Neutrophil (primary cell): ENCODE measurements at regions not wholly inside any gene's neighbourhood (a gene's known extent, or its start where the extent isn't known, plus 50 kb on each side); places are given as distances from the start of the nearest gene placed in this dataset.

Experiments
- H3K27ac ChIP-seq: fragments of 200-600 bp; sonication (generic); 2 replicates; pipeline ENCODE4 v1.5.1; 2016; ENCODE audit warnings: mild to moderate bottlenecking, moderate library complexity
- H3K27me3 ChIP-seq: fragments of 200-600 bp; sonication (generic); 2 replicates; pipeline ENCODE4 v1.6.0; 2016; ENCODE audit warnings: mild to moderate bottlenecking
- H3K36me3 ChIP-seq: fragments of 200-600 bp; sonication (generic); 2 replicates; pipeline ENCODE4 v1.5.1; 2017
- H3K4me1 ChIP-seq, 2 experiments: fragments of 200-600 bp in 1 of 2; sonication (generic) in 1 of 2; 1 replicate in 1 of 2; 2 replicates in 1 of 2; pipeline versions ENCODE4 v1.5.1 to v1.6.1; 2013 to 2016; ENCODE audit warnings: low read depth in 1 of 2, low read length in 1 of 2, mild to moderate bottlenecking in 1 of 2, moderate library complexity in 1 of 2; ENCODE audit not compliant: control insufficient read depth in 1 of 2, insufficient read depth in 1 of 2
- H3K4me3 ChIP-seq, 2 experiments: fragments of 200-600 bp in 1 of 2; sonication (generic) in 1 of 2; 1 replicate in 1 of 2; 2 replicates in 1 of 2; pipeline ENCODE4 v1.5.1; 2013 to 2016; ENCODE audit warnings: low read depth in 1 of 2, low read length in 1 of 2, mild to moderate bottlenecking in 1 of 2, moderate library complexity in 1 of 2
- H3K9me3 ChIP-seq: fragments of 200-600 bp; sonication (generic); 2 replicates; pipeline ENCODE4 v1.5.1; 2016
- TF ChIP-seq, protein P1 (sequence below): fragments of 200-600 bp; sonication (generic); IDR thresholded peaks from 2 replicates; pipeline ENCODE4 v1.5.1; 2016; ENCODE audit warnings: antibody characterized with exemption

GRCh38 chr11:134478611-134479010 is 66.6 kb upstream of the B3GAT1 start:
- Histone ChIP-seq H3K36me3 (no peaks in the 10 kb centered on the region), H3K27me3 (peaks cover 3% of the 10 kb centered on the region), H3K4me3 (no peak overlapping the region), H3K9me3 (no peaks in the 10 kb centered on the region), H3K4me1 (no peaks in the 10 kb centered on the region), H3K27ac (no peak overlapping the region)
- TF ChIP-seq, protein P1, sequence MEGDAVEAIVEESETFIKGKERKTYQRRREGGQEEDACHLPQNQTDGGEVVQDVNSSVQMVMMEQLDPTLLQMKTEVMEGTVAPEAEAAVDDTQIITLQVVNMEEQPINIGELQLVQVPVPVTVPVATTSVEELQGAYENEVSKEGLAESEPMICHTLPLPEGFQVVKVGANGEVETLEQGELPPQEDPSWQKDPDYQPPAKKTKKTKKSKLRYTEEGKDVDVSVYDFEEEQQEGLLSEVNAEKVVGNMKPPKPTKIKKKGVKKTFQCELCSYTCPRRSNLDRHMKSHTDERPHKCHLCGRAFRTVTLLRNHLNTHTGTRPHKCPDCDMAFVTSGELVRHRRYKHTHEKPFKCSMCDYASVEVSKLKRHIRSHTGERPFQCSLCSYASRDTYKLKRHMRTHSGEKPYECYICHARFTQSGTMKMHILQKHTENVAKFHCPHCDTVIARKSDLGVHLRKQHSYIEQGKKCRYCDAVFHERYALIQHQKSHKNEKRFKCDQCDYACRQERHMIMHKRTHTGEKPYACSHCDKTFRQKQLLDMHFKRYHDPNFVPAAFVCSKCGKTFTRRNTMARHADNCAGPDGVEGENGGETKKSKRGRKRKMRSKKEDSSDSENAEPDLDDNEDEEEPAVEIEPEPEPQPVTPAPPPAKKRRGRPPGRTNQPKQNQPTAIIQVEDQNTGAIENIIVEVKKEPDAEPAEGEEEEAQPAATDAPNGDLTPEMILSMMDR: no peak

- no peaks in the 10 kb centered on the region for H3K4me1 ChIP-seq
- no peaks in the 10 kb centered on the region for H3K36me3 ChIP-seq
- H3K27me3 ChIP-seq: peaks cover 3% of the 10 kb centered on the region
- H3K4me3 ChIP-seq: no peak overlapping the region
- no peaks in the 10 kb centered on the region for H3K9me3 ChIP-seq
- no peak overlapping the region for H3K27ac ChIP-seq
- TF ChIP-seq, protein P1: no peak
These were observed 66.1 kb upstream of the B3GAT1 start for GRCh38 chr11:134478176-134478575.

GRCh38 chr11:134477486-134477885 is 65.4 kb upstream of the B3GAT1 start:
- H3K4me3 ChIP-seq: no peak overlapping the region
- H3K27ac ChIP-seq: no peak overlapping the region
- H3K9me3 ChIP-seq: no peaks in the 10 kb centered on the region
- H3K4me1 ChIP-seq: no peaks in the 10 kb centered on the region
- TF ChIP-seq, protein P1: no peak
- H3K27me3 ChIP-seq: peaks cover 3% of the 10 kb centered on the region
- no peaks in the 10 kb centered on the region for H3K36me3 ChIP-seq

- Histone ChIP-seq H3K27ac (no peak overlapping the region), H3K9me3 (no peaks in the 10 kb centered on the region), H3K4me1 (no peaks in the 10 kb centered on the region), H3K36me3 (no peaks in the 10 kb centered on the region), H3K27me3 (peaks cover 11% of the 10 kb centered on the region), H3K4me3 (no peak overlapping the region)
- TF ChIP-seq, protein P1: no peak
These were observed 64.5 kb upstream of the B3GAT1 start for GRCh38 chr11:134476435-134477021.

DNA sequence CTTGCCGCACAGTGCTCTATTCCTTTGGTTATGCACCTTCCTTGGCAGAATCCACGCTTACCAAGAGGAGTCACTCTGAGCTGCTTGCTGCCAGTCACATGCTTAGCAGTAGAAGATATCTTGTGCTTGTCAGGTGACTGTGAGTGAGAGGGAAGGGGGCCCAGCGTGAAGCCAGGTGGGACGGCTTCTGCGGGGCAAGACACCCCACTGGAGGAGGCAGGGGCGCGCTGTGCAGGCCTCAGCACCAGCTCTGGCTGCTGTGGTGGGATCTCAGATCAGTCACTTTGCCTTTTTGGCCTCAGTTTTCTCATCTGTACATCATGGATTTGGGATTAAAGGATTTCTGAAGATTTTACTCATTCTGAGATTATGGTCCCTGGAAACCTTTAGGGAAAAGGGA is 63.9 kb upstream of the B3GAT1 start:
- Histone ChIP-seq H3K4me3 (no peak overlapping the region), H3K27ac (no peak overlapping the region), H3K9me3 (no peaks in the 10 kb centered on the region), H3K36me3 (no peaks in the 10 kb centered on the region), H3K27me3 (peaks cover 16% of the 10 kb centered on the region), H3K4me1 (no peaks in the 10 kb centered on the region)
- TF ChIP-seq, protein P1: no peak

GRCh38 chr11:134474942-134475341 is 62.9 kb upstream of the B3GAT1 start:
- Histone ChIP-seq H3K9me3 (no peaks in the 10 kb centered on the region), H3K27ac (no peak overlapping the region), H3K4me1 (no peaks in the 10 kb centered on the region), H3K4me3 (no peak overlapping the region), H3K27me3 (peaks cover 20% of the 10 kb centered on the region), H3K36me3 (no peaks in the 10 kb centered on the region)
- TF ChIP-seq, protein P1: no peak
